ENCODE measurements at regions not wholly inside any gene's neighbourhood (a gene's known extent, or its start where the extent isn't known, plus 50 kb on each side); places are given as distances from the start of the nearest gene placed in this dataset.

- no peak for TF ChIP-seq ZBTB44 (tag by site-specific recombination; IDR thresholded peaks at IDR 0.05)
- no peak for TF ChIP-seq ZNF768 (tag by site-specific recombination; IDR thresholded peaks at IDR 0.05)
- no peak for TF ChIP-seq ZNF510 (tag by site-specific recombination; IDR thresholded peaks at IDR 0.05; ENCODE audit: insufficient replicate concordance)
- TF ChIP-seq REPIN1 (tag by site-specific recombination; IDR thresholded peaks at IDR 0.05; ENCODE audit: low read depth): no peak
- TF ChIP-seq ZFHX2 (tag by site-specific recombination; conservative IDR thresholded peaks at IDR 0.05): no peak
- peak; percentile 57 for TF ChIP-seq OSR2 (tag by site-specific recombination; IDR thresholded peaks at IDR 0.05)
- TF ChIP-seq ZNF398 (tag by site-specific recombination; IDR thresholded peaks at IDR 0.05): no peak
- TF ChIP-seq ZNF610 (tag by site-specific recombination; IDR thresholded peaks at IDR 0.05; ENCODE audit: borderline replicate concordance): no peak
- no peak for TF ChIP-seq ZNF473 (tag by site-specific recombination; IDR thresholded peaks at IDR 0.05)
- no peak for TF ChIP-seq KLF9 (tag by site-specific recombination; IDR thresholded peaks at IDR 0.05; ENCODE audit: low read depth)
- peak; percentile 77; the same call in 1 of the 2 replicates for TF ChIP-seq TRIM28 (IDR thresholded peaks at IDR 0.05; ENCODE audit: borderline replicate concordance, low read length)
- no peak for TF ChIP-seq ZSCAN5A (tag by site-specific recombination; IDR thresholded peaks at IDR 0.05)
- TF ChIP-seq ZFP37 (tag by site-specific recombination; IDR thresholded peaks at IDR 0.05): no peak
- no peak for TF ChIP-seq ZNF48 (tag by site-specific recombination; IDR thresholded peaks at IDR 0.05)
- no peak for TF ChIP-seq ZNF174 (tag by site-specific recombination; IDR thresholded peaks at IDR 0.05)
- peak; percentile 68 for TF ChIP-seq INSM2 (tag by site-specific recombination; IDR thresholded peaks at IDR 0.05)
- no peak for TF ChIP-seq ZNF416 (tag by site-specific recombination; IDR thresholded peaks at IDR 0.05)
- no peak for TF ChIP-seq ZNF19 (tag by site-specific recombination; IDR thresholded peaks at IDR 0.05; ENCODE audit: low read depth)
- TF ChIP-seq ZBTB6 (tag by site-specific recombination; IDR thresholded peaks at IDR 0.05): no peak
- no peak for TF ChIP-seq ZNF311 (tag by site-specific recombination; IDR thresholded peaks at IDR 0.05; ENCODE audit: borderline replicate concordance)
- TF ChIP-seq MZF1 (tag by site-specific recombination; IDR thresholded peaks at IDR 0.05; ENCODE audit: borderline replicate concordance): peak; percentile 95
- TF ChIP-seq BCL6B (tag by site-specific recombination; IDR thresholded peaks at IDR 0.05): no peak
- no peak for TF ChIP-seq AEBP2 (tag by site-specific recombination; IDR thresholded peaks at IDR 0.05; ENCODE audit: borderline replicate concordance)
- TF ChIP-seq ZNF580 (tag by site-specific recombination; IDR thresholded peaks at IDR 0.05): no peak
- no peak for TF ChIP-seq ZNF10 (tag by site-specific recombination; IDR thresholded peaks at IDR 0.05)
Measured at GRCh38 chr4:128461291-128462102, 173.9 kb upstream of the PGRMC2 start (continued).

Measured in HEK293 (cell line).